SHP77 treated with DMSO at 0.1 percent for 48 hours (cell line): ENCODE measurements at regions not wholly inside any gene's neighbourhood (a gene's known extent, or its start where the extent isn't known, plus 50 kb on each side); places are given as distances from the start of the nearest gene placed in this dataset.
A peak's percentile ranks its signal among the peaks of the same experiment; 100 is the strongest.

ENCODE experiments used
- DNase-seq: peaks from one replicate; lab custom pipeline; 2025; lab: John Stamatoyannopoulos, UW

DNA sequence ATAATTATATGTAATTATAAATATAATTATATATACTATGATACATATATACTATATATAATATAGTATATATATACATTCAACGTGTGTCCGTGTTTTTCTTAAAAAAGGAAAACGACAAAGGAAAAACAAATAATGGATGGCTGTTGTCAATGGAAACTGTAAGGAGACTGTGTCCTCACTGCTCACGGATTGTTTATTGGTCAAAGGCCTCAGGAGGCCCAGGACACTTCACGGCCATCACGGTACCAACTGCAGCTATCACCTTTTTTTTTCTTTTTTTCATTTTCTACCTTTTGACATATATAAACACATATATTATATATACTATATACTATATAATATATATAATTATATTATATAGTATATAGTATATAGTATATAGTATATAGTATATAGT is 113.4 kb downstream of the SPTSSA start:
- DNase-seq = no peak

- no peak for DNase-seq
These were observed 114.4 kb downstream of the SPTSSA start for GRCh38 chr14:34347683-34348082.

GRCh38 chr14:34345718-34346465 is 116.1 kb downstream of the SPTSSA start:
- DNase-seq = no peak

GRCh38 chr14:34344318-34344717 is 117.7 kb downstream of the SPTSSA start:
- no peak for DNase-seq

DNA sequence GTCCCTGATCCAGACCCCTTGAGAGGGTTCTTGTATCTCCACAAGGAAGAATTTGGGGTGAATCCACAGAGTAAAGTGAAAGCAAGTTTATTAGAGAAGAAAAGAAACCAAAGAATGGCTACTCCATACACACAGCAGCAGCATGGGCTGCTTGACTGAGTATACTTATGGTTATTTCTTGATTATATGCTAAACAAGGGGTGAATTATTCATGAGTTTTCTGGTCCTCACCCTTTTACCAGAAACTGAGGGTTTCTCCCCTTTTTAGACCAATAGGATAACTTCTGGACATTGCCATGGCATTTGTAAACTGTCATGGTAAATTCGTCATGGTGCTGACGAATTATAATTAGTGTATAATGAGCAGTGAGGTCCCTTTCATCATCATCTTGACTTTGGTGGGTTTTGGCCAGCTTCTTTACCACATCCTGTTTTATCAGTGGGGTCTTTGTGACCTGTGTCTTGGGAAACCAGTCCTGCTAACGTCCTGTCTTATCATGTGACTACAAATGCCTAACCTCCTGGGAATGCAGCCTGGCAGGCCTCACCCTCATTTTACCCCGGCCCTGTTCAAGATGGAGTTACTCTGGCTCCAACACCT is 121.9 kb downstream of the SPTSSA start:
- DNase-seq = no peak

GRCh38 chr14:34338056-34338455 is 124.0 kb downstream of the SPTSSA start:
- no peak for DNase-seq

GRCh38 chr14:34336501-34336900 is 125.5 kb downstream of the SPTSSA start:
- DNase-seq = no peak

DNA sequence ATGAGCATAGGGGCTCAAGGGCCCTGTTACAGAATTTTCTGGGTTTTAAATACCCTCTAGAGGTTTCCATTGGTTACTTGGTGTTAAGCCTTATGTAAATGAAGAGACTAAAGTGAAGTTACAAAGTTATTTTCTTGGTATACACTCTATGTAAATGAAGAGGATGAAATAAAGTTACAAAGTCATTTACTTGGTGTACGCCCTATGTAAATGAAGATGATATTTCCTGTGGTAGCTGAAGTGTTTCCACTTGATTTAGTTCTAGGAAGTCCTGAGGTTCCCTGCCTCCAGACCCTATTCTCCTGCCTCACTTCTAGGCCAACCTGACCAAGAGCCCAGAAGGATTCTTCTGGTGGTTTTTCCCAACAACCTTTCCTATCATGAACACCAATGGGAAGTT is 126.1 kb downstream of the SPTSSA start:
- no peak for DNase-seq

- DNase-seq = no peak
These were observed 127.7 kb downstream of the SPTSSA start for GRCh38 chr14:34334329-34334728.

DNA sequence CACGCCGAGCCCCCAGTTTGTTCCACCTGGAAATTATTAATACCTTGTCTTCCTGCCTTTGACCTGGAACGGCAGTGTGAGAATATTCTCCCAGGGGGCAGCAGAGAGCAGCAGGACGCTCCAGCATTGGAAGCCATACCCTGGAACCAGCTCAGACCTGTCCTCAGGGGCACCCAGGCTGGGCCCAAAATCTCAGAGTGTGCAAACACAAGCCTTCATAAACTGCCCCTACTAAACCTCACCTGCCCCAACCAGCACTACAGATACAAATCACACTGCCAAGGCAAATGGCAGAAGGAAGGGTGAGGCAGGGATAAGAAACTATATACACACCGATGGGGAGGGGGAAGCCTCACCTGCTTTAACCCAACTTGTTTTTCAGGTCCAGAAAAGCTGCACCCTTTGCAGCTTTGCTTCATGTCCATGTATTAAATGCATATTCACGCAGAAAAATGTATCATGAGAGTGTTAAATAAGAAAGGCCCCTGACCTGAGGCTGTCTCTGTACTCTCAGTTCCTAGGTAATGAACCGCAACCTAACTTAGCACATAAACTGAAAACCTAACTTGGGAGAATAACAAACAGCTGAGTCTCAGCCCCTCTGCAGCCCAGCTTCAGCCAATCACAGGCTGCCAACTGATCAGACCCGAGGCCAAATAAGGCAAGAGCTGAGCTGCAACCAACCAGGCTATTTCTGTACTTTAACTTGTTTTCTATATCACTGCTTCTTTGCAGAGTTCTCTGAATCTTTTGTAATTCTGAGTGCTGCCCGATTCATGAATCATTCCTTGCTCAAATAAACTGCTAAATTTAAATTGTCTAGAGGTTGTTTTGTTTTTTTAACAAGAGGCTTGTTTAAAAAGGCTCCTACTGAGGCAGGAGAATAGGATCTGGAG is 130.1 kb downstream of the SPTSSA start:
- peak; percentile 95 for DNase-seq

DNA sequence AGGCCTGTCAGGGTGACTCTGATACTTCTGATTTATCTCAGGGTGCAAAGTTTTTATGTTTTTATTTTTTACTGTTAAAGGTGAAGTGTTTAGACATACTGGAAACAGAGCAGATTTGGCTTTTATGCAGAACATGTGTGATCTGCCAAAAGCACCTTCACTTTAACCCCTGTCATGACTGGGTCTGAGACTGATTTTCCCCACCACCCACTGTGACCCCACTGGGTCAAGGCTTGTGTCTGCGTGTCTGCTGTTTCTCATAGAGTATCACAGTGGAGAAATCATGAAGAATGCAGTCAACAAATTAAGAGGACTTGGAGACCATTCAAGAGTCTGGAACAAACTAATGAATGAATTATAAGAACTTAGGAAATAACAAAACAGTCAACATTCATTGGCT is 131.2 kb downstream of the SPTSSA start:
- no peak for DNase-seq

DNA sequence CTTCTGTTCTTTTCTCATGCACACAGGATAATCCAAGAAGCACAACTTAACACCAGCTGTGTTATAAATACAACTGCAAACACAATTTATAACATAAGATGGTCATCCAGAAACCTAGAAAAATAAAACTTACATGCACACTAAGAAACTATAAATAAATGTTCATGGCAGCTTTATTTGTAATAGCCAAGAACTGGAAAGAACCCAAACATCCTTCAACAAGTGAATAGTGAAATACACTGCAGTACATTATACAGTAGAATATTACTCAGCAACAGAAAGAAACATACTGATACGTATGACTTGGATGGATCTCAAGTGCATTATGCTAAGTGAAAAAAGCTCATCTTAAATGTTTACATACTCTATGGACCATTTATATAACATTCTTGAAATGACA is 132.7 kb downstream of the SPTSSA start:
- DNase-seq = no peak

GRCh38 chr14:34328178-34328577 is 133.9 kb downstream of the SPTSSA start:
- DNase-seq = no peak

DNA sequence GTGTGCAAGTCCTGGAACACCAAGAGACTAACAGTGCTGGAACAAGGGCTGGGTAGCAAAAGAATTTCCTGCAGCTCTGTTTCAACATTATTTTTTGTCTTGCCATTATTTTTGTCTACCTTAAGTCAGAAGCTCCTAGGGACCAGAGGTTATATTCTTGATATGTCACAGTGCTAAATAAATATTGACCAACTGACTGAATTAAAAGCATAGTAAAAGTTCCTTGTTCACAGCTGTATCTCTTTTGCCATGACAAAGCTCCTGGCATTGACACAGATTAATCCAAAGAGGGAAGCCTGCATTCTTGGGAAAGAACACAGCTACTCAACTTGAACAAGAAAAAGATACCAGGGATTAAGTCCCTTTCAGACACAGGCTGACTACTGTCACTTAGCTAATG is 136.5 kb downstream of the SPTSSA start:
- DNase-seq = no peak

GRCh38 chr14:34324363-34324795 is 137.7 kb downstream of the SPTSSA start:
- DNase-seq = peak; percentile 58

DNA sequence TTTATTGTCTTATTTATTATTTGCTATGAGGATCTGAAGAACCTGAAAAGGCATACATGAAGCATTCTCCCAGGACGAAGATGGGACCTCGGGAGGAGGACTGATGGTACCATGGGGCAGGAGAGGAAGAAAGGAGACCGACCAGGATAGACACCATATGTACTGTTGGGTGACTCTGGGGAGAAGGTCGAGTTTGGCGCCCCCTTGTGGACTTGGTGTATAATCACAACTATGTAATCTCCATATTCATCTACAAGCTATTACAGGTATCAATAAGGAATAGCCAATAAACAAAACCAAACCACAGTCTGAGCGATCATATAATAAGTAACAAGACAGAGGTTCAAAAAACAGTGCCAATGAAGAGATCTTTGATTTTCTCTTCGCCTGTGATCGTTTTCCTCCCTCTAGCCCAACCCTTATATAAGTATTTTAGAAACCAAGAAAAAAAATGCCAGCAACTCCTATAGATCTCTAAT is 139.1 kb downstream of the SPTSSA start:
- peak; percentile 70 for DNase-seq

- no peak for DNase-seq
These were observed 142.9 kb downstream of the SPTSSA start for GRCh38 chr14:34319140-34319539.

- DNase-seq = no peak
These were observed 144.0 kb downstream of the SPTSSA start for GRCh38 chr14:34318014-34318413.

GRCh38 chr14:34310724-34311123 is 151.3 kb downstream of the SPTSSA start:
- DNase-seq = no peak

DNA sequence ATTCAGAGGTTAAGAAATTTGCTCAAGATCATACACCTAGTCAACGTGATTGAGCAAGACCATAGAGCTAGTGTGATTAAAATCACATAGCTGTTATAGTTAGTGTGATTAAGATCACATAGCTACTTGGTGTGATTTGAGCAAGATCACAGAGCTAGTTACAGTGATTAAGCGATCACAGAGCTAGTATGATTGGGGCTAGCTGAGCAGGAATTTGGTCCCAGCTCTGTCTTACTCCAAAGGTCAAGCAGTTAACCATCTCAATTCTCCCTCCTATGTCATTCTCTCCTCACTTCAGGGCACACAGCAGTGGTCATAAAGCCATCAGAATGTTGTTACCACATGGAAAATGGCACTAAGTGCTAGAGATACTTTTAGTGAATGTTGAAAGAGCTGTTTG is 158.2 kb downstream of the SPTSSA start:
- DNase-seq = no peak

DNA sequence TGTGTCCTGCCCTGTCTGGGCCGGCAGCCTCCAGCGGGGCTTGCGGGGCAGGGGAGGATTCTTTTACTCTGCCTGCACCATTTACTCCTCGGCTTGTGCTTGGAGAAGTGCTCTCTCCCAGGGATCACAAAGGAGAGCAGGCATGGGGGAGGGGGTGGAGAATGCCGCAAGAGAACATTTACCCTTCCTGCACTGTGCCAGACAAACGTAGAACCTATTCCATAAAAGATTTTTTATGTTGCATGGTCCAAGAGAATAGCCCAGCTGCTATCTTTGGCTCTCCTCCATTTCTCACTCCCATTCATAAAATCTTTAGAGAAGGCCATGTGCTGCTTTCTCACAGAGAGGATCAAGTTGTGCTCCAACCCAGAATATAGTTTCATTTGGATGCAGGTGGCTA is 159.4 kb downstream of the SPTSSA start:
- DNase-seq = no peak

GRCh38 chr14:34300882-34301734 is 160.9 kb downstream of the SPTSSA start:
- peak; percentile 52 for DNase-seq
